Left ventricle myocardium inferior (tissue), 1 donor: ENCODE measurements at regions not wholly inside any gene's neighbourhood (a gene's known extent, or its start where the extent isn't known, plus 50 kb on each side); places are given as distances from the start of the nearest gene placed in this dataset.
A peak's percentile ranks its signal among the peaks of the same experiment; 100 is the strongest.

ENCODE experiments used
- DNase-seq: peaks from one replicate; pipeline ENCODE4 v3.0.0-alpha.2; 2020
- H3K27ac ChIP-seq: fragments of 200-600 bp; replicated peaks from 2 replicates; pipeline ENCODE4 v1.8.0; 2021
- H3K27me3 ChIP-seq: fragments of 200-600 bp; 2 replicates; pipeline ENCODE4 v1.8.0; 2021; ENCODE audit warnings: low read depth
- H3K36me3 ChIP-seq: fragments of 200-600 bp; 2 replicates; pipeline ENCODE4 v1.8.0; 2021
- H3K4me1 ChIP-seq: fragments of 200-600 bp; 2 replicates; pipeline ENCODE4 v1.8.0; 2021
- H3K4me3 ChIP-seq: fragments of 200-600 bp; 2 replicates; pipeline ENCODE4 v1.8.0; 2021; ENCODE audit warnings: mild to moderate bottlenecking, moderate library complexity
- H3K9me3 ChIP-seq: fragments of 200-600 bp; replicated peaks from 2 replicates; pipeline ENCODE4 v1.8.0; 2021
- CTCF ChIP-seq: fragments of 200-600 bp; IDR thresholded peaks from 2 replicates; pipeline ENCODE4 v1.8.0; 2021; ENCODE audit warnings: antibody characterized with exemption, mild to moderate bottlenecking, borderline replicate concordance
- intact Hi-C: fragments of 100-400 bp; cut with micrococcal nuclease; formaldehyde crosslinking; loops from one replicate; pipeline ENCODE4 v1.11.0; 2022
- donor health status: DM: no; HTN: yes; CAD: no; lungs with severe emphysema.

- no peaks in the 10 kb centered on the region for H3K36me3 ChIP-seq
- TF ChIP-seq CTCF = no peak
- peaks cover 33% of the 10 kb centered on the region for H3K4me1 ChIP-seq
- no peaks in the 10 kb centered on the region for H3K9me3 ChIP-seq
- no peak overlapping the region for H3K4me3 ChIP-seq
- intact Hi-C loops = loop anchor here (10.0 kb wide), 1 partner anchor 105 kb away; no protein-coding TSS in a partner anchor
- peak overlapping the region; percentile 18 for H3K27ac ChIP-seq
- no peak for DNase-seq
- H3K27me3 ChIP-seq = no peaks in the 10 kb centered on the region
Measured at GRCh38 chr2:203789618-203790017, 78.0 kb upstream of the CTLA4 start.

- TF ChIP-seq CTCF = no peak
- H3K27ac ChIP-seq = no peak overlapping the region
- no peak overlapping the region for H3K4me3 ChIP-seq
- no peaks in the 10 kb centered on the region for H3K36me3 ChIP-seq
- peaks cover 33% of the 10 kb centered on the region for H3K4me1 ChIP-seq
- no peak for DNase-seq
- H3K27me3 ChIP-seq = no peaks in the 10 kb centered on the region
- no peaks in the 10 kb centered on the region for H3K9me3 ChIP-seq
- intact Hi-C loops = no loop called here
Measured at GRCh38 chr2:203790134-203790852, 77.3 kb upstream of the CTLA4 start.

GRCh38 chr2:203796248-203797010 lies 71.1 kb upstream of the CTLA4 start:
- no peak for DNase-seq
- Histone ChIP-seq H3K4me3 (no peak overlapping the region), H3K36me3 (no peaks in the 10 kb centered on the region), H3K27me3 (no peaks in the 10 kb centered on the region), H3K4me1 (no peaks in the 10 kb centered on the region), H3K27ac (no peak overlapping the region), H3K9me3 (peaks cover 13% of the 10 kb centered on the region)
- intact Hi-C loops = no loop called here
- TF ChIP-seq CTCF = no peak

GRCh38 chr2:203797276-203797675 lies 70.3 kb upstream of the CTLA4 start:
- no peaks in the 10 kb centered on the region for H3K36me3 ChIP-seq
- H3K27ac ChIP-seq = no peak overlapping the region
- H3K4me3 ChIP-seq = no peak overlapping the region
- no peaks in the 10 kb centered on the region for H3K4me1 ChIP-seq
- no peak for DNase-seq
- intact Hi-C loops = no loop called here
- TF ChIP-seq CTCF = no peak
- no peaks in the 10 kb centered on the region for H3K27me3 ChIP-seq
- H3K9me3 ChIP-seq = peaks cover 13% of the 10 kb centered on the region

GRCh38 chr2:203797712-203798111 lies 69.9 kb upstream of the CTLA4 start:
- Histone ChIP-seq H3K27ac (no peak overlapping the region), H3K9me3 (peaks cover 13% of the 10 kb centered on the region), H3K27me3 (no peaks in the 10 kb centered on the region), H3K4me1 (no peaks in the 10 kb centered on the region), H3K4me3 (no peak overlapping the region), H3K36me3 (no peaks in the 10 kb centered on the region)
- DNase-seq = no peak
- no peak for TF ChIP-seq CTCF
- intact Hi-C loops = no loop called here
